Left colon (tissue), 2 donors: ENCODE measurements at regions not wholly inside any gene's neighbourhood (a gene's known extent, or its start where the extent isn't known, plus 50 kb on each side); places are given as distances from the start of the nearest gene placed in this dataset.
A peak's percentile ranks its signal among the peaks of the same experiment; 100 is the strongest.

ENCODE experiments used
- ATAC-seq: fragments of 200-7000 bp; cut with Tn5 transposase; one replicate; pipeline ENCODE4 v1.9.1; 2020; ENCODE audit warnings: mild to moderate bottlenecking, moderate library complexity
- DNase-seq, 2 donors: peaks; one replicate each; pipeline ENCODE4 v3.0.0-alpha.2; 2020
- intact Hi-C, 2 donors: fragments of 100-400 bp; cut with DNase I in 1 of 2; cut with micrococcal nuclease in 1 of 2; formaldehyde crosslinking; loops; one replicate each; pipeline versions ENCODE4 v1.11.2 to v1.14.0; 2022; cut with DNase I, micrococcal nuclease
- donor health status: DM: no; HTN: no; CAD: no.
- donor health status: DM: yes; HTN: yes; CAD: no.

DNA sequence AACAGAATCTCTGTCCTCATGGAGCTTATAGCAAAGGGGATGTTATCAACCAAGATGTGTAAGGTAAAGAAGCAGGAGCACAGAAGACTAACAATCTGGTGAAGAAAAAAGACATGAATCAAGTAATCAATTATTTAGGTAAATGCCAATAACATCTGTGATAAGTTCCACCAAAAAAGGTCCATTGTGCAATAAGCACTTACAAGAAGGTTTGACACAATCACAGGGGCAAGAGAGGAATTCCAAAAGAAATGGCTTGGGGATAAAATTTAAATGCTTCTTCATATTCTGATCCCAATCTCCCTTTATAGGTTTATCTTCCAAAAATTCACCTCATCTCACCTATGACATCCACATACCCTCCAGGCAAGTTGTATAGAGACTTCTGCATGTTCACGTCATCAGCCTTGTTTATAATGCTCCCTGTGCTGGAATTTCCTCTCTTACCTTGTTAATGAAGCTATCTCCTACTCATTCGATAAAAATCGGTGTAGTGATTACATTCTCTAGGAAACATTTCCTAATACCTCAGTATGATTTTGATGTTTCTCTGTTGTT is 53.6 kb upstream of the DPT start:
- intact Hi-C loops = no loop called here
- ATAC-seq (no peak), DNase-seq (no peak)

GRCh38 chr1:168783458-168784210 is 54.6 kb upstream of the DPT start:
- ATAC-seq (no peak), DNase-seq (no peak)
- intact Hi-C loops = no loop called here

GRCh38 chr1:168786476-168787330 is 57.7 kb upstream of the DPT start:
- DNase-seq = no peak
- ATAC-seq = no peak
- intact Hi-C loops = no loop called here

GRCh38 chr1:168788258-168788657 is 59.3 kb upstream of the DPT start:
- intact Hi-C loops = no loop called here
- DNase-seq (no peak), ATAC-seq (no peak)

- ATAC-seq (no peak), DNase-seq (no peak)
- intact Hi-C loops = no loop called here
Measured at GRCh38 chr1:168789501-168789900, 60.5 kb upstream of the DPT start.

DNA sequence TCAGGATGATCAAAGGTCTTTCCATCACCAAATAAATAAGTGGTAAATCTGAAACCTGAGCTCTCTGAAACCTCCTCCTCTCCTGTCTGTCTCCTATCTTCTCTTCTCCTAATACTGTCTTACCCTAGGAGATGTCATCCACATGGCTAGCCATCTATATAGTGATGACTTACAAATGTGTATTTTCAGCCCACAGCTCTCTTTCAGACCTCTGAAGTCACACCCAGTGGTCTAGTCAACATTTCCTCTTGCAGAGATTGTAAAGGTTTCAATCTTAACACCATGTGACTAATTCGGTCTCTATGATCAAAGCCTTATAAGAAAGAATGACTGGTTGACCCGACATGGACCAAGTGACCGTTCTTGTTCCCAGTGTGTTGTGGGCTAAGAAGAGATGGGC is 63.1 kb upstream of the DPT start:
- intact Hi-C loops = no loop called here
- no peak for ATAC-seq
- no peak for DNase-seq

GRCh38 chr1:168792592-168793125 is 63.7 kb upstream of the DPT start:
- no peak for DNase-seq
- no peak for ATAC-seq
- intact Hi-C loops = no loop called here

DNA sequence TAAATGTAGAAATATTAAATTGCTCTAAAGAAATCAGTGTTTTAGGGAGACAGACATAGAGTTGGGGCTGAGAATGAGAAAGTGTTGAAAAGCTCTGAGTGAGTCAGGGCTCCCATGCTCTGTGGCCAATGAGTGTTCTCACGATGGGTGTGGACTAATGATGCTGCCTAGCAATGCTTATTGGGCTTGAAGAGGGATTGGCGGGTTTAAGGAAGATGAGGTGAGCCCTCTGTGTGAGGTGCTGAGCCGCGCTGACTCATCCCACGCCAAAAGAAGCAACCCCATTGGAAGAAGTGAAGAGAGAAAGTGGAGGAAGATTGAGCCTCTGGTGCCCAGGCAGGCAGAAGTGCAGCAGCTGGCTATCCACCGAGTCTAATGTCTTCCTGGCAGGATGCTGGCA is 65.1 kb upstream of the DPT start:
- DNase-seq (no peak), ATAC-seq (no peak)
- intact Hi-C loops = no loop called here

DNA sequence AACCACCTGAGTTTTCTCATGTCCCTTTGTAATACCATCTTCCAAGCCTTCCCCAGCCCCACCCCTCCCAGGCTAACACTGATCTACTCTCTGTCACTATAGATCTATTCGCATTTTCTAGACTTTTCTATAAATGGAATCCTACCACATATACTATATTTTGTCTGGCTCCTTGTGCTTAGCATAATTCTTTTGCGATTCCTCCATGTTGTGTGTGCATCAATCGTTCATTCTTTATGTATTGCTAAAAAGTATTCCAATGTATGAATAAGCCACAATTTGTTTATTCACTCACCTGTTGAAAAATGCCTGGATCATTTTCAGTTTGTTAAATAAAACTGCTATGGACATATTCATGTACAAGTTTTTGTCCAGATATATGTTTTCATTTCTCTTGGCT is 66.7 kb upstream of the DPT start:
- intact Hi-C loops = no loop called here
- DNase-seq (no peak), ATAC-seq (no peak)

- intact Hi-C loops = no loop called here
- no peak for ATAC-seq
- no peak for DNase-seq
Measured at GRCh38 chr1:168799927-168800605, 71.1 kb upstream of the DPT start.

DNA sequence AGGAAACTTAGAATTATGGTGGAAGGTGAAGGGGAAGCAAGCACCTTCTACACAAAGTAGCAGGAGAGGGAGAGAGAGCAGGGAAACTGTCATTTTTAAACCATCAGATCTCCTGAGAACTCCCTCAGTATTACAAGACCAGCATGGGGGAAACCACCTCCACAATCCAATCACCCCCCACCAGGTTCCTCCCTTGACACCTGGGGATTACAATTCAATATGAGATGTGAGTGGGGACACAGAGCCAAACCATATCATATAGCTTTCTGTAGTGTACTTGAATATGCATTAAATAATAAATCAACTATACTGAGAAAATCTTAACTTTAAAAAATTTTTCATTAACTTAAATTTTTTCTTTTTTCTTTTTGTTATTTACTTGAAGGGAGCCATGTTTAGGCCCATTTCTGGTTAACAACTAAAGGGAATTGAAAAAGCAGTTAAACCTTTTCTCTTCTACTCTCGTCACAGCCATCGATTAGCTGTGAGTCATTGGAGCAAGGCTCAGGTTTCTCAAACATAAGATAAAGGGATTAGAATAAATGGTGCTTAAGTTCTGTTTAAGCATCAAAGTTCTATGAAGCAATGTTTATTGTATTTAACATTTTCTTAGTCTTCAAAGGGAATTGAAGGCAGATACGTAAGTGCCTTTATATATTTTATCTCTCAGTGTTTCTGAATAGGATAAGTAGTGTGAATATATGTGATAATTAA is 72.2 kb upstream of the DPT start:
- no peak for ATAC-seq
- intact Hi-C loops = no loop called here
- no peak for DNase-seq

- peak; percentile 95 for ATAC-seq
- DNase-seq = peak; percentile 21 to 58
- intact Hi-C loops = no loop called here
Measured at GRCh38 chr1:168803806-168804510, 75.0 kb upstream of the DPT start.

- DNase-seq (no peak), ATAC-seq (no peak)
- intact Hi-C loops = no loop called here
Measured at GRCh38 chr1:168806952-168807351, 77.9 kb upstream of the DPT start.

DNA sequence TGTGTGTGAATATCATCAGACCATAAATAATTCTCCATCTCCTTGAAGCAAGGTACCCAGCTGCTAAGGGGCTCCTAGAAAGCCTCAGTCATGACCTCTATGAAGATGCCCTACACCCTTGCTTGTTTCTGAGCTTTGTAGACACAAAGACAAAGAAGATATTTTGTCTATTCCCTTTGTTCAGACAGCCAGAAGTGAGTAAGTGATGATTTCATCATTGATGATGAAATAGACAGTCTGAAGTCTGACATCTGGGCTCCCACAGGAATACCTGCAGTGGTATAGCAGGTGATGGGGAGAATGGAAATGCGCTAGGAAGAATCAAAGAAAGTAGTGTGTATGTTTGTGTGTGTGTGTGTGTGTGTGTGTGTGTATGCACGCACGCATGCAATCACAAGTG is 82.2 kb upstream of the DPT start:
- intact Hi-C loops = no loop called here
- no peak for DNase-seq
- ATAC-seq = no peak

- DNase-seq (no peak), ATAC-seq (no peak)
- intact Hi-C loops = no loop called here
Measured at GRCh38 chr1:168819668-168820067, 90.7 kb upstream of the DPT start.

DNA sequence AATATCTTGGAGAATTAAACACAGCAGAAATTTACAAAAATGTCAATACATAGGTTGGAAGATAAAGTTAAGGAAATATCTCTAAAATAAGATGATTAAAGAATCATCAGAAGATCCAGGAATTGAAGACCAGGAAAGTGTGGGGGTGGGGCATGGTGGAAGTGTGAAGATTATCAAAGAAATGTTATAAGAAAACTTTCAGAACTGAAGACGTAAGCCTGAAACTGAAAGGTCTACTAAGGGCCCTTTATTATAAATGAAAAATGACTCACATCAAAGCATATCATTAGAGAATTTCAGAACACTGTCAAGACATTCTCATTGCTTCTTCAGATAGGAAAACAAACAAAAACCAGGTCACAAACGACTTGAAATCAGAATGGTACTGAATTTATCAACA is 92.4 kb upstream of the DPT start:
- ATAC-seq (no peak), DNase-seq (no peak)
- intact Hi-C loops = no loop called here

- intact Hi-C loops = no loop called here
- ATAC-seq = no peak
- DNase-seq = no peak
Measured at GRCh38 chr1:168822911-168823310, 93.9 kb upstream of the DPT start.

- DNase-seq = no peak
- no peak for ATAC-seq
- intact Hi-C loops = no loop called here
Measured at GRCh38 chr1:168823988-168824387, 95.0 kb upstream of the DPT start.
